GM12891 (cell line): ENCODE measurements at regions not wholly inside any gene's neighbourhood (a gene's known extent, or its start where the extent isn't known, plus 50 kb on each side); places are given as distances from the start of the nearest gene placed in this dataset.
"Not testable (repeated sequence)": the region's sequence is repeated elsewhere in the genome, so short reads cannot be mapped to it uniquely, and the experiment has no call there.

Experiments
- DNase-seq: peaks from one replicate; pipeline ENCODE4 v3.0.0; 2011; ENCODE audit warnings: low spot score; ENCODE audit not compliant: insufficient read length
- FAIRE-seq: peaks from 2 replicates; lab custom pipeline; 2011; peaks lifted over from hg19 to GRCh38; lab: Jason Lieb, UNC
- PAX5 ChIP-seq: IDR thresholded peaks from 2 replicates; pipeline ENCODE4 v1.6.1; 2011; ENCODE audit warnings: low read length, moderate library complexity, mild to moderate bottlenecking; ENCODE audit not compliant: insufficient read depth, severe bottlenecking
- POLR2A ChIP-seq: IDR thresholded peaks from 2 replicates; pipeline ENCODE4 v1.6.1; 2011; ENCODE audit warnings: low read depth, low read length, control low read depth
- POLR2AphosphoS5 ChIP-seq: IDR thresholded peaks from 2 replicates; pipeline ENCODE4 v1.6.1; 2011; ENCODE audit warnings: low read depth, low read length, control low read depth
- POU2F2 ChIP-seq: IDR thresholded peaks from 2 replicates; pipeline ENCODE4 v1.6.1; 2011; ENCODE audit warnings: low read depth, mild to moderate bottlenecking, control low read depth, low read length, moderate library complexity
- SPI1 ChIP-seq: IDR thresholded peaks from 2 replicates; pipeline ENCODE4 v1.6.1; 2011; ENCODE audit warnings: low read depth, low read length, control low read depth
- TAF1 ChIP-seq: IDR thresholded peaks from 2 replicates; pipeline ENCODE4 v1.6.1; 2011; ENCODE audit warnings: low read depth, low read length, control low read depth

GRCh38 chr18:60905699-60906098 is 427.5 kb upstream of the CDH20 start:
- FAIRE-seq, result no peak

DNA sequence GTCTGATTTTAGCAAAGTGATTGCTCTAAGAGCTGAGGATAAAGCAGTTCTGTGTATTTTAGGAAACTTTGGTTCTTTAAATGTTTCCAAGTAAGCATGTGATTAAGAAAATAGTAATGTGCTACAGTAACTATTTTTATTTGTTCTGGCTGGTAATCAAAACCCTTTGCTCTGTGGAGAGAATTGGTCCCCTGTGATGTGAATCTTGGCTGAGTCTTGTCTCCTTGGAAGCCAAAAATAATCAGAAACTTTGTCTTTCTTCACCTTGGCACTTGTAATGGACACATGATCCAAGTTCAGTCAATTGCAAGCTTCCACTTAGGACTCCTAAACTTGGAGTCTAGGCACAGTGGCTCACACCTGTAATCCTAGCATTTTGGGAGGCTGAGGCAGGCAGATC is 422.7 kb upstream of the CDH20 start:
- FAIRE-seq (no peak), DNase-seq (no peak)
- TF ChIP-seq PAX5, result no peak
- TF ChIP-seq SPI1, result no peak
- TF ChIP-seq POLR2A, result no peak
- TF ChIP-seq TAF1, result no peak
- no peak for TF ChIP-seq POLR2AphosphoS5
- TF ChIP-seq POU2F2, result no peak

More at GRCh38 chr18:60905699-60906098, 427.5 kb upstream of the CDH20 start:
- DNase-seq, result no peak
- TF ChIP-seq TAF1, result no peak
- no peak for TF ChIP-seq SPI1
- TF ChIP-seq POU2F2, result no peak
- no peak for TF ChIP-seq POLR2AphosphoS5
- no peak for TF ChIP-seq PAX5
- TF ChIP-seq POLR2A, result no peak

DNA sequence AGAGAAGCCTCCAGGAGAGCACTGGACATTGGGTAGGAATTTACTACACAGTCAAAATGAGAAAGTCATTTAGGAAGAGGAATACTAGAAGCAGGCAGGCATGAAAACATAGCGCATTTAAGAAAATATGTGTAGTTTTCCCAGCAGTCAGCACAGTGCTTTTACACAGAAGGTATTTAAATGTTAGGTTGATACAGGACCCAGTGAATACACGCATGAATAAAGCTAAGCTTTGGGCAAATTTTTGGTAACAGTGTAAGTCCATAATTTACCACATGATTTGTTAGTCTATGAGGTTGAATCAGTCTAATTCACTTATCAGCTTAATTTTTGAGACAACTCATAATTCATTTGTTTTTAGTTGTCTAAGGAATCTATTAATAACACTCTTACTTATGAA is 421.7 kb upstream of the CDH20 start:
- no peak for DNase-seq
- no peak for FAIRE-seq
- no peak for TF ChIP-seq PAX5
- TF ChIP-seq POLR2A, result no peak
- no peak for TF ChIP-seq TAF1
- TF ChIP-seq POU2F2, result no peak
- no peak for TF ChIP-seq SPI1
- TF ChIP-seq POLR2AphosphoS5, result no peak

GRCh38 chr18:60915160-60915559 is 418.1 kb upstream of the CDH20 start:
- no peak for FAIRE-seq

GRCh38 chr18:60918862-60919261 is 414.4 kb upstream of the CDH20 start:
- not testable (repeated sequence) for FAIRE-seq, DNase-seq

More at GRCh38 chr18:60915160-60915559, 418.1 kb upstream of the CDH20 start:
- DNase-seq, result no peak
- TF ChIP-seq POLR2AphosphoS5 (no peak), TAF1 (no peak), PAX5 (no peak), SPI1 (no peak), POU2F2 (no peak), POLR2A (no peak)

DNA sequence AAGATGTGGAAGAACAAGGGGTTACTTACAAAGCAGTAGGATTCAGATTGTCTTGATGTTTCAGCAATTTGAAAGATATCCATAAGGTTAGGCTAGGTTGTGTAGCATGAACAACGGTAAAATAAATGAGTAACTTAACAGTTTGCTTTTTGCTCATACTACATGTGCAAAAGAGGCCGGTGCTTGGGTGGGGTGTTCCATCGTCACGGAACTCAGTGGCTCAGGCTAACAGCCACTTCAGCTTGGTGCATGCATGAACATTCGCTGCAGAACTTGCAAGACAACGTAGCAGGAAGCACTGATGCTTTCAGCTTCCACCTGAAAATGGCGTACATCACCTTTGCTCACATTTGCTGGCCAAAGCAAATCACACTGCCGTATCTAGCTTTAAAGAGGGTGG is 407.3 kb upstream of the CDH20 start:
- no peak for DNase-seq
- TF ChIP-seq POU2F2 (no peak), PAX5 (no peak), TAF1 (no peak), SPI1 (no peak), POLR2A (no peak), POLR2AphosphoS5 (no peak)
- FAIRE-seq, result no peak

DNA sequence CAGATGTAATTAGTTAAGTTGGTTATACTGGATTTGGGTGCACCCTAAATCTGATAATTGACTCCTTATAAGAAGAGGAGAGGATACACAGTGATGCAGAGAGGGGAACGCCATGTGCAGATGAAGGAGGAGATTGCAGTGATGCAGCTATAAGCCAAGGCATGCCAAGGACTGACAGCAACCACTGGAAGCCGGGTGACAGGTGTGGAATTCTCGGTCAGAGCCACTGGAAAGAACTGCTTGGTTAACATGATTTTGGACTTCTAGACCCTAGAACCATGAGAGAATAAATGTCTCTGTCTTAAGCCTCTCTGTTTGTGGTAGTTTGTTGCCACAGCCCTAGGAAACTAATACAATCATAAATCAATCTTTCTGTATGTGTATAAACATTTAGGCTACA is 403.3 kb upstream of the CDH20 start:
- FAIRE-seq, result no peak
- no peak for TF ChIP-seq POLR2A
- TF ChIP-seq POLR2AphosphoS5, result no peak
- TF ChIP-seq TAF1, result no peak
- no peak for TF ChIP-seq POU2F2
- TF ChIP-seq PAX5, result no peak
- no peak for TF ChIP-seq SPI1
- DNase-seq, result no peak

- FAIRE-seq (no peak), DNase-seq (no peak)
- TF ChIP-seq POLR2AphosphoS5, result no peak
- TF ChIP-seq POLR2A, result no peak
- no peak for TF ChIP-seq POU2F2
- no peak for TF ChIP-seq SPI1
- no peak for TF ChIP-seq PAX5
- TF ChIP-seq TAF1, result no peak
These were observed 398.0 kb upstream of the CDH20 start for GRCh38 chr18:60935041-60935910.

GRCh38 chr18:60936101-60936500 is 397.1 kb upstream of the CDH20 start:
- no peak for FAIRE-seq
- TF ChIP-seq POLR2A (no peak), POU2F2 (no peak)
- no peak for DNase-seq

GRCh38 chr18:60943297-60943696 is 389.9 kb upstream of the CDH20 start:
- FAIRE-seq (no peak), DNase-seq (no peak)
- no peak for TF ChIP-seq POLR2A
- TF ChIP-seq TAF1, result no peak
- no peak for TF ChIP-seq POLR2AphosphoS5
- TF ChIP-seq PAX5, result no peak
- TF ChIP-seq POU2F2, result no peak
- TF ChIP-seq SPI1, result no peak
